ENCODE measurements at regions not wholly inside any gene's neighbourhood (a gene's known extent, or its start where the extent isn't known, plus 50 kb on each side); places are given as distances from the start of the nearest gene placed in this dataset.
"Not testable (repeated sequence)": the region's sequence is repeated elsewhere in the genome, so short reads cannot be mapped to it uniquely, and the experiment has no call there.

DNA sequence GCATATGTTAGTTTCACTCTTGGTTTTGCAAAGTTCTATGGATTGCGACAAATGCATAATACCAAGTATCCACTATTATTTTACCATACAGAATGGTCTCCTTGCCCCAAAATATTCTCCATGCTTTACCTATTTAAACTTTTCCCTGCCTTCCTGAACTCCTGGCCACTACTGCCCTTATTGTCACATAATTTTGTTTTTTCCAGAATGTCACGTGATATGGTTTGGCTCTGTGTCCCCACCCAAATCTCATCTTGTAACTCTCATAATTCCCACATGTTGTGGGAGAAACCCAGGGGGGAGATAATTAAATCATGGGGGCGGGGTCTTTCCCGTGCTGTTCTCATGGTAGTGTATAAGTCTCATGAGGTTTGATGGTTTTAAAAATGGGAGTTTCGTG lies 760.0 kb downstream of the METTL4 start:
- DNase-seq (ENCODE audit: low read depth): no peak

GRCh38 chr18:1825296-1825695 lies 746.0 kb downstream of the METTL4 start:
- no peak for DNase-seq (ENCODE audit: low read depth)

DNA sequence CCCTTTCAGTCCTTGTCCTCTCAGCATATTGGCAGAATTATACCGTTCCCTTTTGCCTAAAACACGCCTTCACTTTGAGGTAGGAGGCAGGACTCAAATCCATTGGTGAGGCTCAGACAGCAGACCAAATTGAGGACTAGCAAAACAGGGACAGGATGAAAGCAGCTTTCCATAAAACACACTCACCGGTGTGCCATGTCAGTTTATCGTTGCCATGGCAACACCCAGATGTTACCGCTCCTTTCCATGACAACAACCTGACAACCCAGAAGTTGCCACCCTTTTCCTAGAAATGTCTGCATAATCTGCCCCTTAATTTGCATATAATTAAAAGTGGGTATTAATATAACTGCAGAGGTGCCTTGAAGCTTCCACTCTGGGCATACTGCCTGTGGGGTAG lies 730.4 kb downstream of the METTL4 start:
- no peak for DNase-seq (ENCODE audit: low read depth)

GRCh38 chr18:1846640-1847039 lies 724.7 kb downstream of the METTL4 start:
- DNase-seq (ENCODE audit: low read depth): no peak

- DNase-seq (ENCODE audit: low read depth): no peak
Observed at GRCh38 chr18:1848716-1849115, 722.6 kb downstream of the METTL4 start.

DNA sequence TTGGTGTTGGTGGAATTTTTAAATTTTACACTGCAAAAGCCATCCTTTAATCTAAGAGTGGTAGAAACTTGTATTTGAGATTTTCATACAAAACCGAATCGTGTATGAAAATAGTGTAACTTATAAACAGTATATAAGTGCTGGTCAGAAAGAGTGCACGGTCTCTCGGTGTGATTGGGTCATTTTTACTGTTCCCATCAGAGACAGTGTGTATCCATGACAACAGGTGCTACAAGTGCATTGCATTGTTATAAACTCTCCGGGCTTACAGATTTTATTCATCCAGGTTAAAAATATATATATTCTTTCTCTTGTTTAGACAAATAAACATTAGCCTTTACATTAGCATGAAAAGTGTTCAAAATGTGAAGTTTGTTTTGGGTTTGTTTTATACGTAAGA lies 721.9 kb downstream of the METTL4 start:
- DNase-seq (ENCODE audit: low read depth): no peak

- DNase-seq (ENCODE audit: low read depth): not testable (repeated sequence)
Observed at GRCh38 chr18:1857281-1857680, 714.0 kb downstream of the METTL4 start.

DNA sequence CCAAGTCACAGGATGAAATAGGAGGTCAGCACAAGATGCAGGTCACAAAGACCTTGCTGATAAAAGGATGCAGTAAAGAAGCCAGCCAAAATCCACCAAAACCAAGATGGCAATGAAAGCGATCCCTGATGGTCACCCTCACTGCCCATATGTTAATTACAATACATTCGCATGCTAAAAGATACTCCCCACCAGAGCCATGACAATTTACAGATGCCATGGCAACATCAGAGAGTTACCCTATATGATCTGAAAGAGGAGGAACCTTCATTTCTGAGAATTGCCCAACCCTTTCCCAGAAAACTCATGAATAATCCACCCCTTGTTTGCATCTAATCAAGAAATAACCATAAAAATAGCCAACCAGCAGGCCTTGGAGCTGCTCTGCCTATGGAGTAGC lies 709.8 kb downstream of the METTL4 start:
- no peak for DNase-seq (ENCODE audit: low read depth)

DNA sequence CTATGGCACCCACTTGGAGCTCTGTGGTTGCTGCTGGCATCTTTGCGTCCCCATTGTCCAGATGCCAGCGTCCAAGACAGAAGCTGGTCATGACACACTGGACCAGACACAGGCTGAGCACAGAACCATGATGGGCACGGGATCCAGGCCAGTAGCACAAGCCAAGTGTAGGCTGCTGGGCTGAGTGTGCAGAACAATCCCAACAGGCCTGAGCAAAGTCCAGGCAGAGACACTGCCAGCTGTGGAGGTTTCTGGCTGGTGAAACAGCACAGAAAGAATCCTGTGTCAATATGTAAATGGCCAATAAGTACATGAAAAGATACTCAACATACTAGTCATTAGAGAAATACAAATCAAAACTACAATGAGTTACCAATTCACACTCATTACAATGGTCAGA lies 705.4 kb downstream of the METTL4 start:
- no peak for DNase-seq (ENCODE audit: low read depth)

DNA sequence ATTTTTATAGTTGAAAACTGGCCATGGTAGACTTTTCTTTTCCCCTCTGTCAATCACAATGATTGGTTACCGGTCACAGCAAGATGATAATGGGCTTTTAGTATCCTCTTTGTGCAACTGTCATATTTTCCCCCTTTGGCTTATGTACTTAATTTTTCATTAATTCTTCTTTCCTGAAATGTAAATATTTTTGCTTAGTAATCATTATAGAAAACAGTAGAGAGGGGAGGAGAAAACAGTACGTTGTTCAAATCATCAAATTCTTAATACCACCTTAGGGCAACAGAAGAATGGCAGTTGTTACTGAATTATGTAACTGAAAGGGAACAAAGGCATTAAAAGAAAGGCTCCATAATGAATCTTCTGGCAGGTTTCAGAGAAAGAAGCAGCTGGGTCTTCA lies 699.0 kb downstream of the METTL4 start:
- no peak for DNase-seq (ENCODE audit: low read depth)

GRCh38 chr18:1875219-1875618 lies 696.1 kb downstream of the METTL4 start:
- DNase-seq (ENCODE audit: low read depth): no peak

DNA sequence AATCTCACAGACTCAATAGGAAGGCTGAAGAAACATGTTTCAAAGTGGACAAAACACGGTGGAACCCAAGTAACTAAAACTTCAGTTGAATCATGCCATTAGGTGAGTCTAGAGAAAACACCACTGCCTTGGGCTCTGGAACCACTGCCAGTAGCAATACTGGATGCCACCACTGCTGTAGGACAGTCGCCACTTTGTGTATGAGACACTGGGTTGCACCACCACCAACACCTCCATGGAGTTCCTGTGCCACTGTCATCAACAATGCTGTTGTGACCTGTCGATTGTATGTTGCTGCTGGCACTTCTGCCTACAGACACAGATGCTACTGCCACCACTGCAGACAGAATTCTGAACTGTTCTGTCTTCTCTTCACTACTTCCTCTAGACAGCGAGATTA lies 686.7 kb downstream of the METTL4 start:
- DNase-seq (ENCODE audit: low read depth): no peak

DNA sequence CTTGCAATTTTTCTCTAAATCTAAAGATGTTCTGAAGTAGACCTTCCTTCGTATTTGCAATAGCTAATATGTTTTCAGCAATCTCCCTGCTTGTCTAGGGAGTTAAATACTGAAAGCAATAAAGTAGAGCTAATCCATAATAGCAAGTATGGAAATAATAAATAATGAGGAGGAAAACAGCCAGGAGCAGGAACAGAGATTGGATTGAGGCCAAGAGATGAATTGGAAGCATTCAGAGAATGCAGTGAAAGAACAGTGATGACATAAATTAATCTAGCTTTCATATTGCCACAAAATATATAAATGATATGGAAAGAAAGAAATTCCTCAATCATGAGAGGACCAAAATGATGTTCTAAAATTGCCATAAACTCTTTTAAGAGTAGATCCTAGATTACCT lies 679.7 kb downstream of the METTL4 start:
- no peak for DNase-seq (ENCODE audit: low read depth)

GRCh38 chr18:1892191-1892590 lies 679.1 kb downstream of the METTL4 start:
- no peak for DNase-seq (ENCODE audit: low read depth)

DNA sequence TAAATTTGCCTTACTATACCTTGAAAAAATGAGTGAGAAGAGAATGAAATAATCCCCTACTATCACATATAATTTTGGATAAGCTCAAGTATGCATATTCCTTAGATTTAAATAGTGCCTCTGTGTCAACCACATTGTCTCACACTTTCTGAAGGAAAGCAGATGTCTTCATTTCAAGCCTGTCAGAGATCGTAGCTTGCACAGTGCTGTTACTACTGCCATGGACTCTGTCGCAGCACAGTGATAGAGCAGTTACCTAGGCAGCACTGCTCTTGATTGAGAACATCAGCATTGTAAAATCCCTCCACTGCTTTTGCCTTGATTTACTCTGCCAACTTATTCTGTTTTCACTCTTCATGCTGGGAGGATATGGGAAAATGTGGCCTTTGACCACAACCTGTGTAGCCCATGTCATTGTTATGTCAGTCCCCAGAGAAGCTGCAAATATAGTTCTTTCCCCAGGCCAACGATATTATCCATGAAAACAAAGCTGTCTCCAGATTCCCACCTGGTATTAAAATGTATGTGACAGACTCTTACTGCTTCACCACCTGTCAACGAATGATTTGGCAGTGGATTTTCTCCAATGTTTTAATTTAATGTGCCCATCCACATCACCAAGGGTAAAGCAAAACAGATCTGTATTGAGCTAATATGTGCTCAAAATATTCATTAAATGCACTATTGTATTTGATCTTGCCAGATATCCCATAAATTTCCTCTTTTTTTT lies 675.7 kb downstream of the METTL4 start:
- DNase-seq (ENCODE audit: low read depth): no peak

DNA sequence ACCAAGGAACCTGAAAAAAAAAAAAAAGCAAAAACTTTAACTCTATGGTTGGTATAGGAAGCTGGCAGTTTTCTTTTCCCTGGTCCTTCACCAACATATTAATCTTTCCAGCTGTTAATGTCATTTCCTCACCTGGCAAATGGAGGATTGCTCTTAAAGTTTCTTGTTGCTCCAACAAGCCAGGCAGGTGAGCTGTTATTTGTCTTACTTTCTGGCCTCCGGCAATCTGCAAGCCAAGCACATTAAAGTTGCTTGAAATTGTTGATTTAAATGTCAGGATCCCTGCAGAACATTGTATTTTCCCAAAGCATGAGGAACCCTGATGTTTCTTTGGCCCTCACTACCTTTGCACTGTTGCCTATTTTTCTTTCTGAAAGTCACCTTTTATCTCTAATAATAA lies 664.9 kb downstream of the METTL4 start:
- DNase-seq (ENCODE audit: low read depth): no peak

DNA sequence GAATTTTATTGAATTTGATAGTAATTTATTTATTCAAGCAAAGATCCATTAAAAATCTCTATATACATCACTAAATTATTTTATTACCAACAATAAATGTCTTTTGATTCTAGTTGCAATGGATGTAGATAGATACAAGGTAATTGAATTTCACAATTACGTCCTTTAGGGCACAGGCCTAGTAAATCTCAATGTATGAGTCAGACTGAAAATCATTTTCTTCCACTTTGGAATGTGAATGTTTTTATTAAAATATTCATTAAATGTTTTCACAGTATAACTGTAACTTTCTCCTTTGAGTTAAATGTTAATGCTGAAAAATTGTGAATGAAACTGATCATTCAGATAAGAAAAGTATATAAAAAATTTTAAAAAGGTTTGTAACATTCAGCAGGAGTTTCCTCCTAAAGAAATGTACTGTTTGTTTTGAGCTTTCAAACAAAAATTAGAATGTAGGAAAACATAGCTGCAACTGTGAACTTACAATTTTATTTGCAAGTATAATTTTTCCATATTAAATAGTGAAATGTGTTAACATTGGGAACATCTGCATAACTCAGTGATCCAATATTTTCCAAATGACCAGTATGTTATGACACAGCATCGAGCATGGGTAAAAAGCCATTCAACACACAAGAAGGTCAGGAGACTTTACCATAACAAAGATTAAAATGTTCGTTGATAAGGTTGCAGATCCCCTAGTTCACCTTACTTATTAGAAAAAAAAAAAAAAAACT lies 663.7 kb downstream of the METTL4 start:
- no peak for DNase-seq (ENCODE audit: low read depth)

GRCh38 chr18:1914489-1914888 lies 656.8 kb downstream of the METTL4 start:
- no peak for DNase-seq (ENCODE audit: low read depth)

DNA sequence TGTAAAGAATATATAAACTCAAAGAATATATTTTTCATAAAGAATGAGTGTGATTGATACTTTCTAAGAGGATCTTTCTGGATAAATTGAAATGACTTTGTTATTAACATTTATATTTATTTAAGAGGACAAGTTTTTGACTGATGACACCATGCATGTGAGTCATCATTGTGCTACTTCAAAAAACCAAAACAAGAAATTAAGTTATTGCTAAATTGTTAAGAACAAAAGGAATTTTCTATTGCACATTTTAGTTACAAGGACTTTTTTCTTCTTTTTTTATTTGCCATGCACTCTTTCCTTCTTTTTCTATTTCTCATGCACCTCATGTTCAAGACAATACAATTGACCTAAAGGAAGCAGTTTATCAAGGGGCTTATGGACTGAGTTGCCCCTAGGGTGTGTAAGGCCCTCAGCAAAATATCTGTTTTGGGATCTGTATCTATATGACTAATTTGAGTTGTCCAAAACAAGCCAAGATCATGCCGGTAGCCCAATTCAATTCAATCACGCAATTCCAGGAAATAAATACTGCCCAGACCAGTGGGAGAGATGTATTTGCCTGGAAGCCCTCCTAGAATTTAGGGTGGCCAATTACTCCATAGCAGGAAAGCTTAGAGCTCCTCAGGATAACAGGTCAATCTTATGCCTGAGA lies 654.3 kb downstream of the METTL4 start:
- DNase-seq (ENCODE audit: low read depth): no peak

DNA sequence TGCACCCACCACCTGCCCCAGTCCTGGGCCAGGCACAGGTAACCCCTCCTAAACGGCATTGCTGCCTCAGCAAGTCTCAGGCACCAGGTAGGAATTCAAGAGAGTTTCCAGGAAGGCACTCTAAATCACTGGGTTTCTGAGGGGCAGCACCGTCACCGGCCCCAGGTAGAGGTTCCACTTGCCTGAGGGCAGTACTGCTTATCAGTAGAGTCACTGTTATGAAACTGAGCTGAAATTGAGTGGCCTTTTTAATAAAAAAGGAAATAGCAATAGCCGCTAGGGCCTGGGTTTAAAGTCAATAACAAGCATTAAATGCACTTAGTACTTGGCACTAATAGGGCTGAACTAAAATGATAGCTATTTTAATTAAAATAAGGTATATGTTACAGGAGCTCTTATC lies 653.7 kb downstream of the METTL4 start:
- no peak for DNase-seq (ENCODE audit: low read depth)

- no peak for DNase-seq (ENCODE audit: low read depth)
Observed at GRCh38 chr18:1922066-1922465, 649.2 kb downstream of the METTL4 start.

DNA sequence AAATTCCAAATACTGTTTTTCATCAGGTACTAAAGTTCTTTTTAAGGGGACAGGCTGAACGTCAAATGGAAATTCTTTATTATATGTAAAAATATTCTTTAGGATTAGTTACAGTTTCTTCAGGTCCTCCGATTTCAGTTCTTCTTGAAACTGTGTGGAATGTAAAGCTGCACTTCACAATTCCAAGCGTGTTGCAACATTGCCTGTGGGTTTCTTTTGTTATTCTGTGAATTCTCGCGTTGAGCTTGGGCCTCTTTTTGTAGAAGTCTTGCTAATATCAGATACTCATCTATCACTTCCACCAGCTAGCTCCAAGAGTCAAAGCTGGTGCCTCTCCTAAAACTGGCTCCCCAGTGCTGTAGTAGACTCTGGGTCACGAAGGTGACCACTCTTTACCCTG lies 642.6 kb downstream of the METTL4 start:
- no peak for DNase-seq (ENCODE audit: low read depth)

GRCh38 chr18:1929720-1930119 lies 641.6 kb downstream of the METTL4 start:
- no peak for DNase-seq (ENCODE audit: low read depth)

Measured in LHCN-M2 (cell line).